Spleen (tissue), 7 donors: ENCODE measurements at regions not wholly inside any gene's neighbourhood (a gene's known extent, or its start where the extent isn't known, plus 50 kb on each side); places are given as distances from the start of the nearest gene placed in this dataset.

ENCODE experiments used
- CTCF ChIP-seq, 11 experiments: fragments of 200-600 bp in 7 of 11; fragments of 450-650 bp in 4 of 11; sonication (generic) in 4 of 11; IDR thresholded peaks in 8 of 11; conservative IDR thresholded peaks in 3 of 11; 1 replicate in 7 of 11; 2 replicates in 4 of 11; pipeline versions ENCODE4 v1.4.0 to v1.8.0; 2016 to 2021; ENCODE audit warnings: antibody characterized with exemption in 11 of 11, inconsistent platforms in 4 of 11, mild to moderate bottlenecking in 1 of 11
- POLR2AphosphoS5 ChIP-seq, 3 donors: sonication (generic); formaldehyde crosslinking; IDR thresholded peaks; one replicate each; pipeline ENCODE4 v1.5.1; 2017; ENCODE audit warnings: antibody characterized with exemption in 3 of 3
- donor health status: DM: no; HTN: no; CAD: no; lungs with moderate emphysema.
- donor health status: DM: no; HTN: no; CAD: no.
- donor health status: DM: no; HTN: no; CAD: no.

GRCh38 chr2:8514796-8515758 lies 166.8 kb upstream of the ID2 start:
- no peak for TF ChIP-seq CTCF (IDR thresholded peaks at IDR 0.05 in 8 of 11, conservative IDR thresholded peaks at IDR 0.05 in 3 of 11)
- peak in 2 of 3 donors; percentile 63 to 83 for TF ChIP-seq POLR2AphosphoS5 (IDR thresholded peaks at IDR 0.05)
